ENCODE measurements at regions not wholly inside any gene's neighbourhood (a gene's known extent, or its start where the extent isn't known, plus 50 kb on each side); places are given as distances from the start of the nearest gene placed in this dataset.

GRCh38 chr12:107277855-107278254 is 184.5 kb upstream of the CRY1 start:
- DNase-seq (ENCODE audit: low read depth in 2 of 2), result no peak

- no peak for DNase-seq (ENCODE audit: low read depth in 2 of 2)
These were observed 189.3 kb upstream of the CRY1 start for GRCh38 chr12:107282628-107283027.

GRCh38 chr12:107283652-107284051 is 190.3 kb upstream of the CRY1 start:
- no peak for DNase-seq (ENCODE audit: low read depth in 2 of 2)

- DNase-seq (ENCODE audit: low read depth in 2 of 2), result no peak
These were observed 191.3 kb upstream of the CRY1 start for GRCh38 chr12:107284692-107285091.

GRCh38 chr12:107287436-107288413 is 194.4 kb upstream of the CRY1 start:
- peak in 1 of 2 donors; percentile 1 for DNase-seq (ENCODE audit: low read depth in 2 of 2)

GRCh38 chr12:107288414-107289127 is 195.2 kb upstream of the CRY1 start:
- no peak for DNase-seq (ENCODE audit: low read depth in 2 of 2)

GRCh38 chr12:107291018-107291417 is 197.7 kb upstream of the CRY1 start:
- DNase-seq (ENCODE audit: low read depth in 2 of 2), result no peak

- no peak for DNase-seq (ENCODE audit: low read depth in 2 of 2)
These were observed 203.3 kb upstream of the CRY1 start for GRCh38 chr12:107296681-107297089.

- no peak for DNase-seq (ENCODE audit: low read depth in 2 of 2)
These were observed 209.4 kb upstream of the CRY1 start for GRCh38 chr12:107302649-107303341.

DNA sequence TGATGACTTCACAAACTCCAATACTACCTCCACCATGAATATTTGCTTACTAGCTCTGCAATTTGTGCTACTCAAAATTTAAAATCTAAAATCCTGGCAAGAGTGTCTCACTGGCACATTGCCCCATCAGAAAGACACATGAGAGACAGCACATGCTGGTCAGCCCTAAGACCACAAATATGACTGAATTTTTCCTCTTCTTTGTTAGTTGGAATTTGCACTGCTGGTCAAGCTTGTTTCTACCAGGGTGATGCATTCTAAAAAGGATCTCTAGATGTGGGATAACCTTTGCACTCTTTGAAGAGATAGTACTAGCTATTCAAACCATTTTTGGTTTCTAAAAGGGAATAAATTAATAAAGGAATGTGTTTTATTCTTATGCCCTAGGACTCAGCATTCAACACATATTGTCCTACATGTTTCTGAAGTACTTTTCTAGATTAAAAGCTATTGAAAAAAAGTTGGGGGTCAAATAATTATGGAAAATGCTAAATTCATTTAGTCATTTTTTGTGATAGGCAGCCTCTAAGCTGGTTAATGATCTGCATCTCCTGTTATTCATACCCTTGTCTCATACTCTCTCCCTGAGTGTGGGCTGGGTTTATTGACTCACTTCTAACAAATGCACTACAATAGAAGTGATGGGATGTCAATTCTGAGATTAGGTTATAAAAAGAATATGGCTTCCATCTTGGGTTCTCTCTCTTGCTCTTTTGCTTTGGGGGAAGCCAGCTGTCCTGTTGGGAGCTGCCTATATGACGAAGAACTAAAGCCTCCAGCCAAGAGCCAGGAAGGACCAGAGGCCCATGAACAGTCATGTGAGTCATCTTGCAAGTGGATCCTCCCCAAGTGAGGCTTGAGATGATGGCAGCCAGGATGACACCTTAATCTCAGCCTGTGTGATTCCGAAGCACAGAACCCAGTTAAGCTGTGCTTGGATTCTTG is 211.5 kb upstream of the CRY1 start:
- DNase-seq (ENCODE audit: low read depth in 2 of 2), result no peak

GRCh38 chr12:107306141-107306659 is 212.9 kb upstream of the CRY1 start:
- DNase-seq (ENCODE audit: low read depth in 2 of 2), result no peak

DNA sequence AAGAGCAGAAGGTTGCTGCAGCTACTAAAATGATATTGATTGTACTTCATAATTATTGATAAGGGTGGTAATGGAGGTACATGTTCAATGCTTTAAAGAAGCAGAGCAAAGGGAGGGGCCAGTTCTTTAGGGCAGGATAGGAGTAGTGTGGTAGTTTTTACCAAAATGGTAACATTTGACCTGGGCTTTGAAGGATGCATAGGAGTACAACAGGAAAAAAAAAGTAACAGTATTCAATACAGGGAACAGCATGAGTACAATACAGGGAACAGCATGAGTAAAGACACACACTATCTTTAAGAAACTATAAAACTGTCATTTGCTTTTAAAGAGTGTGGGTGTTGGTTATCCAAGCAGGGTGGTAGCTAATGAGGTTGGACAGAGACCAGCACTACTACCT is 215.0 kb upstream of the CRY1 start:
- no peak for DNase-seq (ENCODE audit: low read depth in 2 of 2)

GRCh38 chr12:107309020-107309419 is 215.7 kb upstream of the CRY1 start:
- DNase-seq (ENCODE audit: low read depth in 2 of 2), result no peak

- no peak for DNase-seq (ENCODE audit: low read depth in 2 of 2)
These were observed 217.3 kb upstream of the CRY1 start for GRCh38 chr12:107310621-107311020.

DNA sequence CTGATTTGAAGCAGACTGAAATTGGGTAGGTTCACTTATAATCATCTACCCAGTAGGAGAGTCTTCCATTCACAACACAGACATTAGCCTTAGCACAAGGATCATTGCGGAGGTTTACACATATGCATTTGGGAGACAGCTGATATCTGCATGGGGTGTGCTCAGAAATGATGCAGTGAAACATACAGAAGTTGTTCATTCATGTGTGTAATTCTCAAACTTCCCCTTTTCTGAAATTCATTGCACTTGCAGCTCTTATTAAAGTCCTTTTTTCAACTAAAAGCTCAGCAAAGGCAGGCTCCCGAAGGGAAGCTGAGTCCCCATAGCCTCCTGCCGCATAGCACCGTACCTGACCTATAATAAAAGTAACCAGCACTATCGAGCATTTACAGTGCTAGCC is 218.3 kb upstream of the CRY1 start:
- DNase-seq (ENCODE audit: low read depth in 2 of 2), result no peak

DNA sequence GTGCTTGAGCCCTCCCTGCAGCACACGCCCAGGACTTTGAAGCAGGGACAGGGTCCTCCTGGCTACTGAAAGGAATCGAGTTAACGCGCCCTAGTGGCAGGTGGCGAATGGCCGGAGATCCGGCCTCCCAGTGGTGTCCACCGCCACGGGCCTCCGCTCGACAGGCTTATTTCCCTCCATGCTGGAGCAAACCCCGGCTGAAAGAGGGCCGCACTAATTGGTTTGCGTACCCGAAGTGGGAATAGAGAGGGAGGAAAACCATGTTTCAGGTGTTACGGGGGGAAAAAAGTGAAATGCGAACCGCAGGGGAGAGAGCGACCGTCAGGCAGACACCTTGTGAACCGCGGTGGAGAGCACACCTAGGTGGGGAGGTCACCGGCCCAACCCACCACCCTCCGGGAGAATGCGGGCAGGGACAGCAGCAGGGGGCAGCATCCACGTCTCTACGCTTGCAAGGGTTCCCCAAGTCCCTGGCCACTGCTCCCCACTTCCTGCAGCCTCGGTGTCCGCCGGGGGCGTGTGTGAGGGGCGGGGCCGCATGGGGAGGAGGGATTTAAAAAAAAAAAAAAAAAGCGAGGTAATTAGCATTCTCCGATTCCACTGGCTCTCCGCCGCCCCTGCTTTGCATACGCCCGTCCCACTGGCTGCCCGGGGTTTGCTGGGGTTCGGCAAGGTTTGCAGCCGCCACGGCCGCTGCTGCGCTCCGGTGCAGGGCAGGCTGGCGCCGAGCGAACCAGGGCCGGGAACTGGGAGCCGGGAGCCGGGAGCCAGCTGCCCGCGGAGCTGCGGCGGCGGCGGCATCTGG is 224.6 kb upstream of the CRY1 start:
- peak; percentile 79 to 80 for DNase-seq (ENCODE audit: low read depth in 2 of 2)

- no peak for DNase-seq (ENCODE audit: low read depth in 2 of 2)
These were observed 225.1 kb upstream of the CRY1 start for GRCh38 chr12:107318556-107318805.

DNA sequence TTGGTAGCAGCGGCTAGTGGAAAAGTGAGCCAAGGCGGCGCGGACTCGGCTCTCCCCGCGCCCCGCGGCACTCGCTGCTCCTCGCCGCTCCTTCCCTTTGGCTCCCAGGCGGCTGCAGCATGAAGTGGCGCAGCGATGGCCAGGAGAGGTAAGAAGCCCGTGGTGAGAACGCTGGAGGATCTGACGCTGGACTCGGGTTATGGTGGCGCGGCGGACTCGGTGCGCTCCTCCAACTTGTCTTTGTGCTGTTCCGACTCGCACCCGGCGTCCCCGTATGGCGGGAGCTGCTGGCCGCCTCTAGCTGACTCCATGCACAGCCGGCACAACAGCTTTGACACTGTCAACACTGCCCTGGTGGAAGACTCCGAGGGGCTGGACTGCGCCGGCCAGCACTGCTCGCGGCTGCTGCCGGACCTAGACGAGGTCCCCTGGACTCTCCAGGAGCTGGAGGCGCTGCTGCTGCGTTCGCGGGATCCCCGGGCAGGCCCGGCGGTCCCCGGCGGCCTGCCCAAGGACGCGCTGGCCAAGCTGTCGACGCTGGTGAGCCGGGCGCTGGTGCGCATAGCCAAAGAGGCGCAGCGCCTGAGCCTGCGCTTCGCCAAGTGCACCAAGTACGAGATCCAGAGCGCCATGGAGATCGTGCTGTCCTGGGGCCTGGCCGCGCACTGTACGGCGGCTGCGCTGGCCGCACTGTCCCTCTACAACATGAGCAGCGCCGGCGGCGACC is 225.6 kb upstream of the CRY1 start:
- no peak for DNase-seq (ENCODE audit: low read depth in 2 of 2)

DNA sequence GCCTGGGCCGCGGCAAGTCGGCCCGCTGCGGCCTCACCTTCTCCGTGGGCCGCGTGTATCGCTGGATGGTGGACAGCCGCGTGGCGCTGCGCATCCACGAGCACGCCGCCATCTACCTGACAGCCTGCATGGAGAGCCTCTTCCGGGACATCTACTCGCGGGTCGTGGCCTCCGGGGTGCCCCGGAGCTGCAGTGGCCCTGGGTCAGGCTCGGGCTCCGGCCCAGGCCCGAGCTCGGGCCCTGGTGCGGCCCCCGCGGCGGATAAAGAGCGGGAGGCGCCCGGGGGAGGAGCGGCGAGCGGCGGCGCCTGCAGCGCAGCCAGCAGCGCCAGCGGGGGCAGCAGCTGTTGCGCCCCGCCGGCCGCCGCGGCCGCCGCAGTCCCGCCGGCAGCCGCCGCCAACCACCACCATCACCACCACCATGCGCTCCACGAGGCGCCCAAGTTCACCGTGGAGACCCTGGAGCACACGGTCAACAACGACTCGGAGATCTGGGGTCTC is 226.2 kb upstream of the CRY1 start:
- DNase-seq (ENCODE audit: low read depth in 2 of 2), result no peak

Data from stimulated activated CD8-positive, alpha-beta memory T cell treated with anti-CD3 and anti-CD28 coated beads, Interleukin-15, amount 100 ng/mL, for 48 hours (primary cell).